ENCODE measurements at regions not wholly inside any gene's neighbourhood (a gene's known extent, or its start where the extent isn't known, plus 50 kb on each side); places are given as distances from the start of the nearest gene placed in this dataset.

- peaks cover 59% of the 10 kb centered on the region for H3K4me1 Mint-ChIP-seq
- POLR2A ChIA-PET = no interaction called here
- CTCF ChIA-PET = no interaction called here
- no peaks in the 10 kb centered on the region for H3K27me3 Mint-ChIP-seq (ENCODE audit: low read depth)
- 0 out of 2 replicates have a peak, but pooled peaks cover 2% of the 10 kb centered on the region for H3K9me3 Mint-ChIP-seq
- H3K36me3 Mint-ChIP-seq = no peaks in the 10 kb centered on the region
- ATAC-seq (peak; percentile 69), DNase-seq (ENCODE audit: low spot score) (no peak)
- peak overlapping the region; percentile 49 for H3K4me3 Mint-ChIP-seq
- TF ChIP-seq ZNF281 (CRISPR knock-in tag; IDR thresholded peaks at IDR 0.05) (no peak), CBFB (CRISPR knock-in tag; IDR thresholded peaks at IDR 0.05; ENCODE audit: low read depth) (no peak), IRF2 (CRISPR knock-in tag; IDR thresholded peaks at IDR 0.05; ENCODE audit: borderline replicate concordance, low read depth) (no peak)
- peak overlapping the region; percentile 38 for H3K27ac Mint-ChIP-seq
Measured at GRCh38 chr4:114458728-114459127, 139.9 kb upstream of the UGT8 start.

- H3K4me1 Mint-ChIP-seq = peaks cover 25% of the 10 kb centered on the region
- no peaks in the 10 kb centered on the region for H3K27me3 Mint-ChIP-seq (ENCODE audit: low read depth)
- CTCF ChIA-PET = no interaction called here
- no peak for ATAC-seq
- POLR2A ChIA-PET = no interaction called here
- no peak overlapping the region for H3K4me3 Mint-ChIP-seq
- no peaks in the 10 kb centered on the region for H3K36me3 Mint-ChIP-seq
- DNase-seq (ENCODE audit: low spot score) = no peak
- no peaks in the 10 kb centered on the region for H3K9me3 Mint-ChIP-seq
- no peak for TF ChIP-seq FOXP4 (CRISPR knock-in tag; IDR thresholded peaks at IDR 0.05)
- no peak for TF ChIP-seq TCF7 (CRISPR knock-in tag; IDR thresholded peaks at IDR 0.05; ENCODE audit: low read depth)
- no peak for TF ChIP-seq CDX4 (CRISPR knock-in tag; IDR thresholded peaks at IDR 0.05; ENCODE audit: borderline replicate concordance)
- TF ChIP-seq CBFB (CRISPR knock-in tag; IDR thresholded peaks at IDR 0.05; ENCODE audit: low read depth) = no peak
- no peak for TF ChIP-seq ZNF396 (CRISPR knock-in tag; IDR thresholded peaks at IDR 0.05; ENCODE audit: borderline replicate concordance)
- no peak for TF ChIP-seq HMGXB4 (CRISPR knock-in tag; IDR thresholded peaks at IDR 0.05)
- TF ChIP-seq TP53 (CRISPR knock-in tag; IDR thresholded peaks at IDR 0.05) = no peak
- no peak overlapping the region for H3K27ac Mint-ChIP-seq
Measured at GRCh38 chr4:114464726-114465272, 133.8 kb upstream of the UGT8 start.

- no peaks in the 10 kb centered on the region for H3K27me3 Mint-ChIP-seq (ENCODE audit: low read depth)
- POLR2A ChIA-PET = no interaction called here
- H3K4me3 Mint-ChIP-seq = no peak overlapping the region
Measured at GRCh38 chr4:114465766-114466165, 132.8 kb upstream of the UGT8 start.

More at GRCh38 chr4:114465766-114466165, 132.8 kb upstream of the UGT8 start:
- Mint-ChIP-seq H3K27ac (no peak overlapping the region), H3K9me3 (no peaks in the 10 kb centered on the region), H3K36me3 (no peaks in the 10 kb centered on the region), H3K4me1 (peaks cover 15% of the 10 kb centered on the region)
- DNase-seq (ENCODE audit: low spot score) = no peak
- ATAC-seq = no peak
- TF ChIP-seq ZMAT4 (CRISPR knock-in tag; IDR thresholded peaks at IDR 0.05) (no peak), ATF2 (CRISPR knock-in tag; IDR thresholded peaks at IDR 0.05; ENCODE audit: borderline replicate concordance, low read depth) (no peak), FOXK1 (CRISPR knock-in tag; IDR thresholded peaks at IDR 0.05) (no peak), RELA (CRISPR knock-in tag; IDR thresholded peaks at IDR 0.05; ENCODE audit: borderline replicate concordance) (no peak), IRF2 (CRISPR knock-in tag; IDR thresholded peaks at IDR 0.05; ENCODE audit: borderline replicate concordance, low read depth) (no peak), FOXJ3 (CRISPR knock-in tag; IDR thresholded peaks at IDR 0.05; ENCODE audit: borderline replicate concordance) (no peak), MYBL2 (CRISPR knock-in tag; IDR thresholded peaks at IDR 0.05) (no peak), SP1 (CRISPR knock-in tag; conservative IDR thresholded peaks at IDR 0.05) (no peak)
- TF ChIP-seq, protein P1, sequence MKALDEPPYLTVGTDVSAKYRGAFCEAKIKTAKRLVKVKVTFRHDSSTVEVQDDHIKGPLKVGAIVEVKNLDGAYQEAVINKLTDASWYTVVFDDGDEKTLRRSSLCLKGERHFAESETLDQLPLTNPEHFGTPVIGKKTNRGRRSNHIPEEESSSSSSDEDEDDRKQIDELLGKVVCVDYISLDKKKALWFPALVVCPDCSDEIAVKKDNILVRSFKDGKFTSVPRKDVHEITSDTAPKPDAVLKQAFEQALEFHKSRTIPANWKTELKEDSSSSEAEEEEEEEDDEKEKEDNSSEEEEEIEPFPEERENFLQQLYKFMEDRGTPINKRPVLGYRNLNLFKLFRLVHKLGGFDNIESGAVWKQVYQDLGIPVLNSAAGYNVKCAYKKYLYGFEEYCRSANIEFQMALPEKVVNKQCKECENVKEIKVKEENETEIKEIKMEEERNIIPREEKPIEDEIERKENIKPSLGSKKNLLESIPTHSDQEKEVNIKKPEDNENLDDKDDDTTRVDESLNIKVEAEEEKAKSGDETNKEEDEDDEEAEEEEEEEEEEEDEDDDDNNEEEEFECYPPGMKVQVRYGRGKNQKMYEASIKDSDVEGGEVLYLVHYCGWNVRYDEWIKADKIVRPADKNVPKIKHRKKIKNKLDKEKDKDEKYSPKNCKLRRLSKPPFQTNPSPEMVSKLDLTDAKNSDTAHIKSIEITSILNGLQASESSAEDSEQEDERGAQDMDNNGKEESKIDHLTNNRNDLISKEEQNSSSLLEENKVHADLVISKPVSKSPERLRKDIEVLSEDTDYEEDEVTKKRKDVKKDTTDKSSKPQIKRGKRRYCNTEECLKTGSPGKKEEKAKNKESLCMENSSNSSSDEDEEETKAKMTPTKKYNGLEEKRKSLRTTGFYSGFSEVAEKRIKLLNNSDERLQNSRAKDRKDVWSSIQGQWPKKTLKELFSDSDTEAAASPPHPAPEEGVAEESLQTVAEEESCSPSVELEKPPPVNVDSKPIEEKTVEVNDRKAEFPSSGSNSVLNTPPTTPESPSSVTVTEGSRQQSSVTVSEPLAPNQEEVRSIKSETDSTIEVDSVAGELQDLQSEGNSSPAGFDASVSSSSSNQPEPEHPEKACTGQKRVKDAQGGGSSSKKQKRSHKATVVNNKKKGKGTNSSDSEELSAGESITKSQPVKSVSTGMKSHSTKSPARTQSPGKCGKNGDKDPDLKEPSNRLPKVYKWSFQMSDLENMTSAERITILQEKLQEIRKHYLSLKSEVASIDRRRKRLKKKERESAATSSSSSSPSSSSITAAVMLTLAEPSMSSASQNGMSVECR (CRISPR knock-in tag; IDR thresholded peaks at IDR 0.05; ENCODE audit: borderline replicate concordance) = no peak
- CTCF ChIA-PET = no interaction called here

Data from WTC11 (cell line).